HG02840 (cell line): ENCODE measurements at regions not wholly inside any gene's neighbourhood (a gene's known extent, or its start where the extent isn't known, plus 50 kb on each side); places are given as distances from the start of the nearest gene placed in this dataset.
"Not testable (repeated sequence)": the region's sequence is repeated elsewhere in the genome, so short reads cannot be mapped to it uniquely, and the experiment has no call there.

Experiments used
- ATAC-seq: cut with Tn5 transposase; IDR thresholded peaks from one replicate; pipeline ENCODE4 v1.9.1; 2021; ENCODE audit warnings: mild to moderate bottlenecking, moderate library complexity, moderate number of reproducible peaks; ENCODE audit not compliant: unreplicated experiment, low FRiP score

- no peak for ATAC-seq
These were observed 89.1 kb upstream of the NEGR1 start for GRCh38 chr1:72371259-72372035.

GRCh38 chr1:72370836-72371235 is 88.5 kb upstream of the NEGR1 start:
- ATAC-seq = not testable (repeated sequence)

- ATAC-seq = no peak
These were observed 86.9 kb upstream of the NEGR1 start for GRCh38 chr1:72369069-72369757.

GRCh38 chr1:72366466-72366865 is 84.1 kb upstream of the NEGR1 start:
- no peak for ATAC-seq

GRCh38 chr1:72365693-72366092 is 83.4 kb upstream of the NEGR1 start:
- no peak for ATAC-seq

DNA sequence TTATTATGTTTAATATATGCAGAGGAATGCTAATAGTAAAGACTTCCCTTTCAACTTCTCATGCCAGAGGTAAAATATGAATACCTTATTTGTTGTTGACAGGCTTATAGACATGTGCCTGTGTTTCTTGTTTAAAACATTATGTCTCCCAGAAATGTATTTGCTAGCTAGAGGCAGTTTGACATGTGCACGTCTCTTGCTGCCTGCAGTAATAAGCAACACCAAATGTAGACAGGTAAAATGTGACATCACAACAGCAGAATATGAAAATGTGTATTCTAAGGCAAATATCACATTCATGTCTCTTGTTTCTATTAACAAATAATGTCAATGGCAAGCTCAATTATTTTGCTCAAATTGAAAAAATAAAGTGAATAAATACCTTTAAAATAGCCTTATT is 80.2 kb upstream of the NEGR1 start:
- ATAC-seq = no peak

DNA sequence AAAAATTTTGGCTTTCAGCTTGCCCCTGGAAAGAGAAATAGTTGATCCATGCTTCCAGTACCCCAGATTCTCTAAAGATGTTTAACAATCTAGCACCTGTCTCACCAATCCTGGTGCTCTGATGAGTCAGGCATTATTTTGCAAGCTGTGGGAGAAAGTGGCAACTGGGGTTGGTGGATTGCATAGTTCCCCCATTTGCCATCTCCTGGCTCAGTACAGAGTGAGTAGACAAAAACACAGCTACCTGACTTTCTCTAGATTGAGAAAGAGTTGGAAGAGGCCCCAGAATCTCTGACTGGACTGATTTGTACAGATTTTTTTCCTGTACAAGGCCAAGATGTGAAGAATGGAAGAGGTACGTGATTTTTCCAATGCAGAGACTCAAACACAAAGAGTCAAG is 75.1 kb upstream of the NEGR1 start:
- ATAC-seq = no peak

GRCh38 chr1:72355899-72356298 is 73.6 kb upstream of the NEGR1 start:
- no peak for ATAC-seq

- no peak for ATAC-seq
These were observed 59.3 kb upstream of the NEGR1 start for GRCh38 chr1:72341661-72342060.

GRCh38 chr1:72336776-72337175 is 54.4 kb upstream of the NEGR1 start:
- ATAC-seq = no peak
